ENCODE measurements at regions not wholly inside any gene's neighbourhood (a gene's known extent, or its start where the extent isn't known, plus 50 kb on each side); places are given as distances from the start of the nearest gene placed in this dataset.

DNA sequence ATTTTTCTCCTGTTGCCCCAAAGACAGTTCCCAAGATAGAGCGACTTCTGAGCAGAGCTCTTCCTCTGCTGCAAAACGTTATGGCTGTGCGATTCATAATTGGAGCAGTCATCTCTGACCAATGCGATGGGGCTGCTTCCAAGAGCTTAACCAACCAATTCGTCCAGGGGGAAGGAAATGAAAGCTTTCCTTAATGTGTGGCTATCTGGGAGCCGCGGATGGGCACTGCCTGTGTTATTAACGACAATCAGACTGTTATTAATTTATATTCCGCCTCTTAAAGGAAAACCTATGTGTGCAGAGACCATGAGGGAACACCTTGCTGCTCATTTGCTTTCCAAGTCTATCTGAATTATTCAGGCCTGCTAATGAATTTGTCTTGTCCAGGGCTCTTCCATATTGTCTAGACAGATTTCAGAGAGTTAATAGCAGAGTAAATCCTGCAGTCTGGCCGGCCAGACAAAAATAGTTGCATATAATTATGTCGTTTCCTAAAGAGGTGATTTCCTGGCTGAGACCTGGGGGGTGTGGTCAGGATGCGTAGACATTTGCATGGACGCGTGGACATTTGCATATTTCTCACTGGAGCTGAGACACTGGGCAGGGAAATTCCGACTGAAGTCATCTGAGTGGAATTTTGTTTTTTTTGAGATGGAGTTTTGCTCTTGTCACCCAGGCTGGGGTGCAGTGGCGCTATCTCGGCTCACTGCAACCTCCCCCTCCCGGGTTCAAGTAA lies 135.4 kb downstream of the HMX1 start:
- DNase-seq (ENCODE audit: low read depth): no peak
- TF ChIP-seq, protein P1, sequence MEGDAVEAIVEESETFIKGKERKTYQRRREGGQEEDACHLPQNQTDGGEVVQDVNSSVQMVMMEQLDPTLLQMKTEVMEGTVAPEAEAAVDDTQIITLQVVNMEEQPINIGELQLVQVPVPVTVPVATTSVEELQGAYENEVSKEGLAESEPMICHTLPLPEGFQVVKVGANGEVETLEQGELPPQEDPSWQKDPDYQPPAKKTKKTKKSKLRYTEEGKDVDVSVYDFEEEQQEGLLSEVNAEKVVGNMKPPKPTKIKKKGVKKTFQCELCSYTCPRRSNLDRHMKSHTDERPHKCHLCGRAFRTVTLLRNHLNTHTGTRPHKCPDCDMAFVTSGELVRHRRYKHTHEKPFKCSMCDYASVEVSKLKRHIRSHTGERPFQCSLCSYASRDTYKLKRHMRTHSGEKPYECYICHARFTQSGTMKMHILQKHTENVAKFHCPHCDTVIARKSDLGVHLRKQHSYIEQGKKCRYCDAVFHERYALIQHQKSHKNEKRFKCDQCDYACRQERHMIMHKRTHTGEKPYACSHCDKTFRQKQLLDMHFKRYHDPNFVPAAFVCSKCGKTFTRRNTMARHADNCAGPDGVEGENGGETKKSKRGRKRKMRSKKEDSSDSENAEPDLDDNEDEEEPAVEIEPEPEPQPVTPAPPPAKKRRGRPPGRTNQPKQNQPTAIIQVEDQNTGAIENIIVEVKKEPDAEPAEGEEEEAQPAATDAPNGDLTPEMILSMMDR (conservative IDR thresholded peaks at IDR 0.05; ENCODE audit: low read depth, low read length): no peak

GRCh38 chr4:8735236-8736089 lies 136.2 kb downstream of the HMX1 start:
- no peak overlapping the region for H3K4me3 ChIP-seq (ENCODE audit: low read depth, low read length)
- TF ChIP-seq, protein P1 (conservative IDR thresholded peaks at IDR 0.05; ENCODE audit: low read depth, low read length): no peak
- DNase-seq (ENCODE audit: low read depth): no peak

More for the DNA sequence above, 135.4 kb downstream of the HMX1 start:
- no peak overlapping the region for H3K4me3 ChIP-seq (ENCODE audit: low read depth, low read length)

DNA sequence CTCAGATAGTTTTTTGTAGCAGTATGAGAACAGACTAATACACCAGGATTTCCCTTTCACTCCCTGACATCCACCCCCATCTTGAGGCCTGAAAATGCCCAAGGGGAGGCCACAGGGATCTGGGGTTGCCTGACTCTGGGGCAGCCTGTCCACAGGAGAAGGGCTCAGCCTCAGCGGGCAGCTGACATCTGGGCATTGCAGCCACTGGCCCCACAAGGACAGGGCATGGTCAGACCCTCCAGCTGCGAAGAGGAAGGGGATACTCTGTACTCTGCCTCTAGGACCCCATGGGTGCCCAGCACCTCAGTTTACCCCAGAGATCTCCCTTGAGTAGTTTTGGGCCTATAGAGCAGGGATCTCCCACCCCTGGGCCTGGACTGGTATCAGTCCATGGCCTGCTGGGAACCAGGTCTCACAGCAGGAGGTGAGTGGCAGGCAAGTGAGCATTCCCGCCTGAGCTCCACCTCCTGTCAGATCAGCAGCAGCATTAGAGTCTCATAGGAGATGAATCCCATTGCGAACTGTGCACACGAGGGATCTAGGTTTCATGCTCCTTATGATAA lies 138.9 kb downstream of the HMX1 start:
- TF ChIP-seq, protein P1 (conservative IDR thresholded peaks at IDR 0.05; ENCODE audit: low read depth, low read length): no peak
- DNase-seq (ENCODE audit: low read depth): no peak
- H3K4me3 ChIP-seq (ENCODE audit: low read depth, low read length): no peak overlapping the region

- H3K4me3 ChIP-seq (ENCODE audit: low read depth, low read length): no peak overlapping the region
- TF ChIP-seq, protein P1 (conservative IDR thresholded peaks at IDR 0.05; ENCODE audit: low read depth, low read length): no peak
- no peak for DNase-seq (ENCODE audit: low read depth)
These were observed 139.5 kb downstream of the CPZ start for GRCh38 chr4:8732092-8732491.

DNA sequence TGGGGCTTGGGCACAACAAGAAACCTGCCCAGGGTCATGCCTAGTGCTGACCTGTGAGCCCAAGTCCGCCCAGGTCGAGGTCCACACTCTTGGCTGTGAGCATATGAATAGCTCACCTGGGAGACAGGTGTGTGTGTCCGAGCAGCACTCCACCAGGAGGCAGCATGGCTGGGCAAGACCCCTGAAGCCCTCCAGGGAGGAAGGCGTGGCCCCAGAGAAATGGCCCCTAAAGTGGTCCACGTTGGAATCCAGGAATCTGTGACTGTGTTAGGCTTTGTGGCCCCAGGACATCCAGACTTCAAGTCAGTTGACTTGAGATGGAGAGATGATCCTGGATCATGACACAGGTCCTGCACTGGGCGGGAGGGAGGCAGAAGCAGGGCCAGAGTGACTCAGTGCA lies 138.8 kb downstream of the CPZ start:
- DNase-seq (ENCODE audit: low read depth): no peak
- TF ChIP-seq, protein P1 (conservative IDR thresholded peaks at IDR 0.05; ENCODE audit: low read depth, low read length): no peak
- H3K4me3 ChIP-seq (ENCODE audit: low read depth, low read length): no peak overlapping the region

- H3K4me3 ChIP-seq (ENCODE audit: low read depth, low read length): no peak overlapping the region
- TF ChIP-seq, protein P1 (conservative IDR thresholded peaks at IDR 0.05; ENCODE audit: low read depth, low read length): no peak
- no peak for DNase-seq (ENCODE audit: low read depth)
These were observed 138.1 kb downstream of the CPZ start for GRCh38 chr4:8730681-8731080.
